H1 (cell line): ENCODE measurements at regions not wholly inside any gene's neighbourhood (a gene's known extent, or its start where the extent isn't known, plus 50 kb on each side); places are given as distances from the start of the nearest gene placed in this dataset.

Experiments used
- CTCF ChIA-PET: fragments of 300-600 bp; sonication (Branson Sonifier 250); formaldehyde crosslinking; loops from one replicate; lab custom pipeline; 2021; ENCODE audit not compliant: partially characterized antibody; lab: Charles Lee
- POLR2A ChIA-PET: fragments of 300-600 bp; sonication (Branson Sonifier 250); formaldehyde crosslinking; loops from one replicate; lab custom pipeline; 2021; ENCODE audit warnings: inconsistent platforms; ENCODE audit not compliant: partially characterized antibody; lab: Charles Lee
- DNase-seq, 2 experiments: peaks; one replicate each; pipeline versions ENCODE4 v3.0.0 to v3.0.0-alpha.2; 2010 to 2022; ENCODE audit warnings: low spot score in 2 of 2, low read depth in 1 of 2, mixed read lengths in 1 of 2
- FAIRE-seq: peaks from 2 replicates; lab custom pipeline; 2011; peaks lifted over from hg19 to GRCh38; lab: Jason Lieb, UNC
- H2AFZ ChIP-seq: 2 replicates; pipeline ENCODE4 v1.8.1; 2012; ENCODE audit warnings: low read length, inconsistent platforms
- H2AK5ac ChIP-seq: 2 replicates; pipeline ENCODE4 v1.6.1; 2013; ENCODE audit warnings: low read depth, low read length
- H2BK120ac ChIP-seq: replicated peaks from 2 replicates; pipeline ENCODE3; 2013; ENCODE audit warnings: low read depth, low read length, inconsistent platforms
- H2BK12ac ChIP-seq: 2 replicates; pipeline ENCODE4 v1.6.1; 2013; ENCODE audit warnings: low read depth, low read length
- H2BK15ac ChIP-seq: 2 replicates; pipeline ENCODE4 v1.6.1; 2013; ENCODE audit warnings: low read length
- H2BK20ac ChIP-seq: 2 replicates; pipeline ENCODE4 v1.6.1; 2013; ENCODE audit warnings: low read length
- H2BK5ac ChIP-seq: 2 replicates; pipeline ENCODE4 v1.6.1; 2013; ENCODE audit warnings: low read depth, low read length
- H3K14ac ChIP-seq: 2 replicates; pipeline ENCODE4 v1.6.1; 2013; ENCODE audit warnings: inconsistent platforms; ENCODE audit not compliant: insufficient read length
- H3K18ac ChIP-seq: 2 replicates; pipeline ENCODE4 v1.6.1; 2013; ENCODE audit warnings: low read length; ENCODE audit errors: extremely low read depth
- H3K23ac ChIP-seq: 2 replicates; pipeline ENCODE4 v1.6.1; 2013; ENCODE audit warnings: inconsistent platforms; ENCODE audit not compliant: insufficient read length
- H3K23me2 ChIP-seq: 2 replicates; pipeline ENCODE4 v1.6.1; 2013; ENCODE audit warnings: low read depth, low read length
- H3K27ac ChIP-seq: 2 replicates; pipeline ENCODE4 v1.6.1; 2011; ENCODE audit warnings: low read depth, low read length, inconsistent platforms
- H3K27me3 ChIP-seq, 4 experiments: replicated peaks in 1 of 4; 1 replicate in 1 of 4; 2 replicates in 3 of 4; pipeline versions ENCODE4 v1.6.1 to v1.8.1; 2011 to 2013; ENCODE audit warnings: low read length in 3 of 4, mild to moderate bottlenecking in 3 of 4, inconsistent platforms in 2 of 4, mixed read lengths in 2 of 4, moderate library complexity in 1 of 4; ENCODE audit not compliant: control insufficient read depth in 3 of 4, insufficient read depth in 3 of 4; ENCODE audit errors: extremely low read depth in 1 of 4
- H3K36me3 ChIP-seq, 4 experiments: 2 replicates each; pipeline versions ENCODE4 v1.6.1 to v1.8.1; 2011 to 2013; ENCODE audit warnings: mild to moderate bottlenecking in 4 of 4, low read length in 3 of 4, moderate library complexity in 2 of 4, control low read depth in 1 of 4, inconsistent platforms in 1 of 4; ENCODE audit not compliant: insufficient read depth in 4 of 4, control insufficient read depth in 2 of 4
- H3K4ac ChIP-seq: replicated peaks from 2 replicates; pipeline ENCODE3; 2013; ENCODE audit warnings: low read length, low read depth, mixed read lengths, inconsistent platforms; ENCODE audit not compliant: insufficient read length
- H3K4me1 ChIP-seq, 4 experiments: replicated peaks in 1 of 4; 1 replicate in 1 of 4; 2 replicates in 3 of 4; pipeline versions ENCODE4 v1.6.1 to v1.8.1; 2011 to 2013; ENCODE audit warnings: low read length in 3 of 4, inconsistent platforms in 2 of 4, mixed read lengths in 1 of 4; ENCODE audit not compliant: insufficient read depth in 4 of 4, control insufficient read depth in 3 of 4
- H3K4me2 ChIP-seq, 2 experiments: 2 replicates each; pipeline versions ENCODE4 v1.6.1 to v1.8.1; 2011 to 2013; ENCODE audit warnings: low read depth in 2 of 2, low read length in 2 of 2, control low read depth in 1 of 2, inconsistent platforms in 1 of 2, mild to moderate bottlenecking in 1 of 2; ENCODE audit not compliant: insufficient read depth in 1 of 2
- H3K4me3 ChIP-seq, 4 experiments: fragments of 200-600, 300-600 bp in 1 of 4; sonication (generic), shearing (Covaris generic), sonication (Bioruptor Twin) in 1 of 4; 2 replicates each; pipeline versions ENCODE4 v1.5.1 to v1.8.1; 2011 to 2016; ENCODE audit warnings: low read length in 4 of 4, low read depth in 3 of 4, control low read depth in 2 of 4, inconsistent platforms in 2 of 4, mild to moderate bottlenecking in 2 of 4, mixed read lengths in 1 of 4, moderate library complexity in 1 of 4; ENCODE audit not compliant: insufficient read depth in 2 of 4; ENCODE audit errors: extremely low read depth in 1 of 4
- H3K56ac ChIP-seq: replicated peaks from 2 replicates; pipeline ENCODE3; 2013; ENCODE audit warnings: low read depth, mild to moderate bottlenecking, mixed read lengths, low read length, inconsistent platforms; ENCODE audit not compliant: insufficient read length
- H3K79me1 ChIP-seq: 2 replicates; pipeline ENCODE4 v1.6.1; 2013; ENCODE audit warnings: low read depth, low read length, control low read depth
- H3K79me2 ChIP-seq, 2 experiments: 2 replicates each; pipeline versions ENCODE4 v1.6.1 to v1.8.1; 2012 to 2013; ENCODE audit warnings: low read length in 2 of 2, mild to moderate bottlenecking in 2 of 2, inconsistent platforms in 1 of 2; ENCODE audit not compliant: insufficient read depth in 2 of 2, control insufficient read depth in 1 of 2
- H3K9ac ChIP-seq, 4 experiments: replicated peaks in 1 of 4; 1 replicate in 1 of 4; 2 replicates in 3 of 4; pipeline versions ENCODE4 v1.6.1 to v1.8.1; 2011 to 2013; ENCODE audit warnings: low read depth in 3 of 4, low read length in 3 of 4, control low read depth in 2 of 4, mild to moderate bottlenecking in 2 of 4, moderate library complexity in 2 of 4, inconsistent platforms in 1 of 4; ENCODE audit errors: extremely low read depth in 1 of 4
- H3K9me3 ChIP-seq, 2 experiments: 2 replicates each; pipeline versions ENCODE4 v1.6.1 to v1.8.1; 2012 to 2013; ENCODE audit warnings: mild to moderate bottlenecking in 2 of 2, moderate library complexity in 2 of 2, control low read depth in 1 of 2, inconsistent platforms in 1 of 2, low read depth in 1 of 2, low read length in 1 of 2, mixed read lengths in 1 of 2; ENCODE audit not compliant: insufficient read depth in 2 of 2
- H4K20me1 ChIP-seq, 2 experiments: replicated peaks in 1 of 2; 2 replicates each; pipeline versions ENCODE3 to v1.8.1; 2011 to 2013; ENCODE audit warnings: inconsistent platforms in 2 of 2, low read length in 2 of 2, mild to moderate bottlenecking in 1 of 2; ENCODE audit not compliant: insufficient read depth in 2 of 2, control insufficient read depth in 1 of 2
- H4K5ac ChIP-seq: 2 replicates; pipeline ENCODE4 v1.6.1; 2013; ENCODE audit warnings: low read length, low read depth, mixed read lengths, inconsistent platforms; ENCODE audit not compliant: insufficient read length
- H4K8ac ChIP-seq: 2 replicates; pipeline ENCODE4 v1.8.0; 2013; ENCODE audit warnings: mild to moderate bottlenecking, moderate library complexity, low read length, inconsistent platforms; ENCODE audit not compliant: insufficient read depth; ENCODE audit errors: extremely low read depth
- H4K91ac ChIP-seq: replicated peaks from 2 replicates; pipeline ENCODE3; 2013; ENCODE audit warnings: low read length, mixed read lengths, inconsistent platforms; ENCODE audit not compliant: insufficient read length
- TCF12 ChIP-seq: IDR thresholded peaks from 2 replicates; pipeline ENCODE4 v1.6.1; 2011; ENCODE audit warnings: low read depth, mild to moderate bottlenecking, low read length
- WGBS, 2 experiments: shearing (Covaris generic) in 1 of 2; methylation state at CpG; one replicate each; pipeline versions ENCODE4 v1.1.6 to v1.1.7; 2013 to 2015; ENCODE audit warnings: low lambda C conversion rate in 2 of 2, mixed read lengths in 2 of 2, inconsistent platforms in 1 of 2, low coverage in 1 of 2, missing lambda C conversion rate in 1 of 2; ENCODE audit not compliant: insufficient replicate concordance in 2 of 2, insufficient coverage in 1 of 2, insufficient read length in 1 of 2; ENCODE audit errors: extremely low coverage in 1 of 2, missing lambda C conversion rate in 1 of 2; 5-methylcytosine and 5-hydroxymethylcytosine counted together
- TF ChIP-seq, protein P1 (sequence below): IDR thresholded peaks from 2 replicates; pipeline ENCODE4 v1.6.1; 2012; ENCODE audit warnings: inconsistent platforms
- TF ChIP-seq, protein P2 (sequence below): IDR thresholded peaks from 2 replicates; pipeline ENCODE4 v1.6.1; 2012; ENCODE audit warnings: inconsistent platforms

- Histone ChIP-seq H3K56ac (no peak overlapping the region), H3K9me3 (peaks cover 5 to 19% of the 10 kb centered on the region in 2 experiments; a peak in 2 of 4 replicates), H2AFZ (no peak overlapping the region), H3K4me3 (no peak overlapping the region), H3K23ac (no peak overlapping the region), H4K20me1 (peaks cover 4 to 8% of the 10 kb centered on the region in 2 experiments), H3K14ac (no peak overlapping the region), H3K4ac (no peak overlapping the region), H3K4me2 (no peak overlapping the region), H3K79me1 (0 out of 2 replicates have a peak, but pooled peaks cover 3% of the 10 kb centered on the region), H3K18ac (no peak overlapping the region), H3K79me2 (peaks cover 4 to 13% of the 10 kb centered on the region in 2 experiments; a peak in 3 of 4 replicates), H2BK120ac (no peak overlapping the region), H3K36me3 (peaks cover 2 to 48% (median 20%) of the 10 kb centered on the region in 4 experiments; a peak in 5 of 8 replicates), H4K8ac (no peak overlapping the region), H3K23me2 (peaks cover 3% of the 10 kb centered on the region; the same call in 1 of the 2 replicates), H3K9ac (no peak overlapping the region), H2AK5ac (no peak overlapping the region), H3K27ac (no peak overlapping the region), H2BK12ac (no peak overlapping the region), H3K27me3 (no peaks in the 10 kb centered on the region), H2BK20ac (no peak overlapping the region), H2BK15ac (no peak overlapping the region), H3K4me1 (peaks cover 3 to 23% (median 20%) of the 10 kb centered on the region in 4 experiments; a peak in 6 of 7 replicates), H4K5ac (no peak overlapping the region), H4K91ac (no peak overlapping the region), H2BK5ac (no peak overlapping the region)
- no peak for DNase-seq
- 100% methylated on average over 1 of the region's 1 CpG; no CpG with 5 or more reads in 1 of the 2 experiments for WGBS, 2 experiments
- ChIA-PET POLR2A (interaction anchor here (0.9 to 7.2 kb wide), 25 partner anchors 9 to 258 kb away, joined by 3 to 65 read pairs (median 6); partner anchors contain the start of gene PALS2), CTCF (interaction anchor here (1.3 to 2.3 kb wide), 4 partner anchors 11 to 118 kb away, joined by 3 to 5 read pairs (median 4); no protein-coding TSS in a partner anchor)
- FAIRE-seq: peak; percentile 60
- TF ChIP-seq, protein P1, sequence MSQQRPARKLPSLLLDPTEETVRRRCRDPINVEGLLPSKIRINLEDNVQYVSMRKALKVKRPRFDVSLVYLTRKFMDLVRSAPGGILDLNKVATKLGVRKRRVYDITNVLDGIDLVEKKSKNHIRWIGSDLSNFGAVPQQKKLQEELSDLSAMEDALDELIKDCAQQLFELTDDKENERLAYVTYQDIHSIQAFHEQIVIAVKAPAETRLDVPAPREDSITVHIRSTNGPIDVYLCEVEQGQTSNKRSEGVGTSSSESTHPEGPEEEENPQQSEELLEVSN: peak; percentile 27; the same call in 1 of the 2 replicates
- TF ChIP-seq TCF12: no peak
- TF ChIP-seq, protein P2, sequence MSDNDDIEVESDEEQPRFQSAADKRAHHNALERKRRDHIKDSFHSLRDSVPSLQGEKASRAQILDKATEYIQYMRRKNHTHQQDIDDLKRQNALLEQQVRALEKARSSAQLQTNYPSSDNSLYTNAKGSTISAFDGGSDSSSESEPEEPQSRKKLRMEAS: peak; percentile 37
These were observed 124.0 kb downstream of the NPY start for GRCh38 chr7:24407965-24408364.
